Mucosa of stomach (tissue), 1 donor: ENCODE measurements at regions not wholly inside any gene's neighbourhood (a gene's known extent, or its start where the extent isn't known, plus 50 kb on each side); places are given as distances from the start of the nearest gene placed in this dataset.

ENCODE experiments used
- H3K27me3 ChIP-seq: one replicate; pipeline ENCODE4 v1.7.0; 2013; ENCODE audit warnings: mild to moderate bottlenecking, low read length; ENCODE audit not compliant: control insufficient read depth, insufficient read depth
- H3K36me3 ChIP-seq: one replicate; pipeline ENCODE4 v1.7.0; 2013; ENCODE audit warnings: low read length; ENCODE audit not compliant: control insufficient read depth, insufficient read depth
- H3K4me1 ChIP-seq: one replicate; pipeline ENCODE4 v1.7.0; 2013; ENCODE audit warnings: mild to moderate bottlenecking, low read length; ENCODE audit not compliant: control insufficient read depth, insufficient read depth
- H3K4me3 ChIP-seq: one replicate; pipeline ENCODE4 v1.7.0; 2013; ENCODE audit warnings: low read length
- H3K9ac ChIP-seq: one replicate; pipeline ENCODE4 v1.7.0; 2013; ENCODE audit warnings: mild to moderate bottlenecking, low read length, moderate library complexity
- H3K9me3 ChIP-seq: one replicate; pipeline ENCODE4 v1.7.0; 2013; ENCODE audit warnings: mild to moderate bottlenecking, low read length, moderate library complexity; ENCODE audit not compliant: control insufficient read depth
- donor health status: Pancreatic carcinoma.

GRCh38 chr4:3834186-3834662 lies 68.0 kb downstream of the ADRA2C start:
- no peaks in the 10 kb centered on the region for H3K9me3 ChIP-seq

GRCh38 chr4:3834663-3835521 lies 68.7 kb downstream of the ADRA2C start:
- H3K27me3 ChIP-seq = peaks cover 3% of the 10 kb centered on the region

More at GRCh38 chr4:3834186-3834662, 68.0 kb downstream of the ADRA2C start:
- H3K4me3 ChIP-seq = no peak overlapping the region
- peaks cover 3% of the 10 kb centered on the region for H3K27me3 ChIP-seq
- no peaks in the 10 kb centered on the region for H3K36me3 ChIP-seq
- no peak overlapping the region for H3K9ac ChIP-seq
- H3K4me1 ChIP-seq = no peaks in the 10 kb centered on the region

GRCh38 chr4:3835527-3836405 lies 69.6 kb downstream of the ADRA2C start:
- Histone ChIP-seq H3K27me3 (peaks cover 3% of the 10 kb centered on the region), H3K4me3 (no peak overlapping the region), H3K4me1 (no peaks in the 10 kb centered on the region), H3K36me3 (no peaks in the 10 kb centered on the region), H3K9me3 (no peaks in the 10 kb centered on the region), H3K9ac (no peak overlapping the region)

More at GRCh38 chr4:3834663-3835521, 68.7 kb downstream of the ADRA2C start:
- no peaks in the 10 kb centered on the region for H3K36me3 ChIP-seq
- H3K9ac ChIP-seq = no peak overlapping the region
- H3K4me3 ChIP-seq = no peak overlapping the region
- H3K9me3 ChIP-seq = no peaks in the 10 kb centered on the region
- H3K4me1 ChIP-seq = no peaks in the 10 kb centered on the region

GRCh38 chr4:3836406-3836755 lies 70.2 kb downstream of the ADRA2C start:
- Histone ChIP-seq H3K36me3 (no peaks in the 10 kb centered on the region), H3K4me1 (no peaks in the 10 kb centered on the region), H3K27me3 (peaks cover 3% of the 10 kb centered on the region), H3K9me3 (no peaks in the 10 kb centered on the region), H3K9ac (no peak overlapping the region), H3K4me3 (no peak overlapping the region)

- Histone ChIP-seq H3K27me3 (peaks cover 3% of the 10 kb centered on the region), H3K9me3 (no peaks in the 10 kb centered on the region), H3K36me3 (no peaks in the 10 kb centered on the region), H3K4me3 (no peak overlapping the region), H3K9ac (no peak overlapping the region), H3K4me1 (no peaks in the 10 kb centered on the region)
Measured at GRCh38 chr4:3836756-3837601, 70.8 kb downstream of the ADRA2C start.

- Histone ChIP-seq H3K4me1 (no peaks in the 10 kb centered on the region), H3K9me3 (no peaks in the 10 kb centered on the region), H3K4me3 (no peak overlapping the region), H3K9ac (no peak overlapping the region), H3K36me3 (no peaks in the 10 kb centered on the region), H3K27me3 (peaks cover 3% of the 10 kb centered on the region)
Measured at GRCh38 chr4:3838437-3839380, 72.5 kb downstream of the ADRA2C start.

- no peak overlapping the region for H3K4me3 ChIP-seq
- no peaks in the 10 kb centered on the region for H3K9me3 ChIP-seq
- H3K9ac ChIP-seq = no peak overlapping the region
- H3K4me1 ChIP-seq = no peaks in the 10 kb centered on the region
- H3K36me3 ChIP-seq = no peaks in the 10 kb centered on the region
- H3K27me3 ChIP-seq = no peaks in the 10 kb centered on the region
Measured at GRCh38 chr4:3845094-3845743, 79.0 kb downstream of the ADRA2C start.

- Histone ChIP-seq H3K4me1 (no peaks in the 10 kb centered on the region), H3K4me3 (no peak overlapping the region), H3K36me3 (no peaks in the 10 kb centered on the region), H3K9ac (no peak overlapping the region), H3K9me3 (no peaks in the 10 kb centered on the region), H3K27me3 (no peaks in the 10 kb centered on the region)
Measured at GRCh38 chr4:3845744-3846429, 79.7 kb downstream of the ADRA2C start.

GRCh38 chr4:3847211-3847940 lies 81.2 kb downstream of the ADRA2C start:
- Histone ChIP-seq H3K4me3 (no peak overlapping the region), H3K9me3 (no peaks in the 10 kb centered on the region), H3K36me3 (no peaks in the 10 kb centered on the region), H3K4me1 (no peaks in the 10 kb centered on the region), H3K9ac (no peak overlapping the region), H3K27me3 (no peaks in the 10 kb centered on the region)

GRCh38 chr4:3848323-3848722 lies 82.1 kb downstream of the ADRA2C start:
- H3K4me1 ChIP-seq = no peaks in the 10 kb centered on the region
- H3K27me3 ChIP-seq = no peaks in the 10 kb centered on the region
- no peaks in the 10 kb centered on the region for H3K36me3 ChIP-seq
- no peak overlapping the region for H3K4me3 ChIP-seq
- no peak overlapping the region for H3K9ac ChIP-seq
- H3K9me3 ChIP-seq = no peaks in the 10 kb centered on the region
